ENCODE measurements at regions not wholly inside any gene's neighbourhood (a gene's known extent, or its start where the extent isn't known, plus 50 kb on each side); places are given as distances from the start of the nearest gene placed in this dataset.

DNA sequence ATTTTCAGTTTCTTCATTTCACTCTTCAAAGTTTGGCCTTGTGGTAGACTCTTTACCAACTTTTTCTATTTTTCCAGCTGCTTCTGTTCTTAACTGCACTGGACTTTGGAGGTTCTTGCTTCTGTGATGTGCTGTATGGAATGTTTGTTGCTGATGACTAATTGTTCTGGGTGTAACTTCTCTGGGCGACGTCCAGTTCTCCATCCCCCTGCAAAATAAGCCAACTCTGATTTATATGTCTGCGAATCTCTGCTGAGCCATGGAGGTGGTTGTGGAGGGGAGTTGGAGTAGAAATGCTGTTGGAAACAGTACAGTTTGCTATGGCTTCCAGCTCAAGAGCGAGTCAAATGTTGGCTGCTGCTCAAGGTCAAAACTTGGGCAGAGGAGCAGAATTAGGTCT lies 113.9 kb upstream of the DYRK2 start:
- TF ChIP-seq, protein P1, sequence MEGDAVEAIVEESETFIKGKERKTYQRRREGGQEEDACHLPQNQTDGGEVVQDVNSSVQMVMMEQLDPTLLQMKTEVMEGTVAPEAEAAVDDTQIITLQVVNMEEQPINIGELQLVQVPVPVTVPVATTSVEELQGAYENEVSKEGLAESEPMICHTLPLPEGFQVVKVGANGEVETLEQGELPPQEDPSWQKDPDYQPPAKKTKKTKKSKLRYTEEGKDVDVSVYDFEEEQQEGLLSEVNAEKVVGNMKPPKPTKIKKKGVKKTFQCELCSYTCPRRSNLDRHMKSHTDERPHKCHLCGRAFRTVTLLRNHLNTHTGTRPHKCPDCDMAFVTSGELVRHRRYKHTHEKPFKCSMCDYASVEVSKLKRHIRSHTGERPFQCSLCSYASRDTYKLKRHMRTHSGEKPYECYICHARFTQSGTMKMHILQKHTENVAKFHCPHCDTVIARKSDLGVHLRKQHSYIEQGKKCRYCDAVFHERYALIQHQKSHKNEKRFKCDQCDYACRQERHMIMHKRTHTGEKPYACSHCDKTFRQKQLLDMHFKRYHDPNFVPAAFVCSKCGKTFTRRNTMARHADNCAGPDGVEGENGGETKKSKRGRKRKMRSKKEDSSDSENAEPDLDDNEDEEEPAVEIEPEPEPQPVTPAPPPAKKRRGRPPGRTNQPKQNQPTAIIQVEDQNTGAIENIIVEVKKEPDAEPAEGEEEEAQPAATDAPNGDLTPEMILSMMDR (IDR thresholded peaks at IDR 0.05; ENCODE audit: low read length), result no peak
- TF ChIP-seq EZH2 (IDR thresholded peaks at IDR 0.05; ENCODE audit: borderline replicate concordance, low read length), result no peak
